Fibroblast of lung (primary cell): ENCODE measurements at regions not wholly inside any gene's neighbourhood (a gene's known extent, or its start where the extent isn't known, plus 50 kb on each side); places are given as distances from the start of the nearest gene placed in this dataset.
A peak's percentile ranks its signal among the peaks of the same experiment; 100 is the strongest.

Experiments
- DNase-seq, 2 donors: peaks; one replicate each; pipeline versions ENCODE4 v3.0.0 to v3.0.0-alpha.2; 2010; ENCODE audit warnings: low read depth in 2 of 2
- H2AFZ ChIP-seq: 2 replicates; pipeline ENCODE4 v1.5.1; 2012; ENCODE audit warnings: low read length, control low read depth, inconsistent platforms
- H3K27ac ChIP-seq: 2 replicates; pipeline ENCODE4 v1.5.1; 2011; ENCODE audit warnings: low read length, control low read depth; ENCODE audit not compliant: insufficient read depth
- H3K27me3 ChIP-seq: 2 replicates; pipeline ENCODE4 v1.5.1; 2011; ENCODE audit warnings: mild to moderate bottlenecking, low read length; ENCODE audit not compliant: control insufficient read depth, insufficient read depth
- H3K36me3 ChIP-seq: 2 replicates; pipeline ENCODE4 v1.5.1; 2011; ENCODE audit warnings: low read length; ENCODE audit not compliant: control insufficient read depth, insufficient read depth
- H3K4me1 ChIP-seq: 2 replicates; pipeline ENCODE4 v1.5.1; 2011; ENCODE audit warnings: low read length; ENCODE audit not compliant: control insufficient read depth, insufficient read depth; ENCODE audit errors: extremely low read depth
- H3K4me2 ChIP-seq: 2 replicates; pipeline ENCODE4 v1.5.1; 2011; ENCODE audit warnings: low read length, control low read depth; ENCODE audit not compliant: insufficient read depth; ENCODE audit errors: extremely low read depth
- H3K4me3 ChIP-seq, 4 experiments: fragments of 200-600 bp in 1 of 4; sonication (generic) in 1 of 4; replicated peaks in 1 of 4; 2 replicates each; pipeline ENCODE4 v1.5.1; 2011 to 2016; ENCODE audit warnings: low read length in 4 of 4, low read depth in 3 of 4, mild to moderate bottlenecking in 3 of 4, control low read depth in 2 of 4, inconsistent platforms in 1 of 4, mixed read lengths in 1 of 4; ENCODE audit not compliant: insufficient read depth in 1 of 4; ENCODE audit errors: control extremely low read depth in 1 of 4
- H3K79me2 ChIP-seq: 2 replicates; pipeline ENCODE4 v1.5.1; 2012; ENCODE audit warnings: mild to moderate bottlenecking, low read length, inconsistent platforms; ENCODE audit not compliant: control insufficient read depth, insufficient read depth
- H3K9ac ChIP-seq: 2 replicates; pipeline ENCODE4 v1.5.1; 2011; ENCODE audit warnings: mild to moderate bottlenecking, low read length, control low read depth; ENCODE audit not compliant: insufficient read depth
- H3K9me3 ChIP-seq: 2 replicates; pipeline ENCODE4 v1.5.1; 2012; ENCODE audit warnings: low read depth, low read length; ENCODE audit not compliant: control insufficient read depth, insufficient read depth
- H4K20me1 ChIP-seq: 2 replicates; pipeline ENCODE4 v1.5.1; 2011; ENCODE audit warnings: low read length; ENCODE audit not compliant: control insufficient read depth, insufficient read depth; ENCODE audit errors: extremely low read depth
- CTCF ChIP-seq, 2 donors: IDR thresholded peaks in 1 of 2; conservative IDR thresholded peaks in 1 of 2; 1 replicate in 1 of 2; 2 replicates in 1 of 2; pipeline ENCODE4 v1.5.1; 2011 to 2012; ENCODE audit warnings: low read length in 2 of 2, control low read depth in 1 of 2, inconsistent platforms in 1 of 2, low read depth in 1 of 2, mild to moderate bottlenecking in 1 of 2
- EZH2 ChIP-seq: IDR thresholded peaks from 2 replicates; pipeline ENCODE4 v1.5.1; 2012; ENCODE audit warnings: low read length, control low read depth, mild to moderate bottlenecking; ENCODE audit errors: missing control alignments

GRCh38 chrX:40261833-40262156 lies 164.0 kb upstream of the BCOR start:
- Histone ChIP-seq H3K27ac (peak overlapping the region; percentile 52), H3K9me3 (no peaks in the 10 kb centered on the region), H4K20me1 (no peaks in the 10 kb centered on the region), H2AFZ (no peak overlapping the region), H3K4me3 (no peak overlapping the region), H3K4me1 (peaks cover 9% of the 10 kb centered on the region), H3K4me2 (no peak overlapping the region), H3K79me2 (no peaks in the 10 kb centered on the region), H3K27me3 (no peaks in the 10 kb centered on the region), H3K9ac (no peak overlapping the region), H3K36me3 (no peaks in the 10 kb centered on the region)
- DNase-seq, result no peak
- TF ChIP-seq EZH2, result no peak
- TF ChIP-seq CTCF (conservative IDR thresholded peaks at IDR 0.05 in 1 of 2, IDR thresholded peaks at IDR 0.05 in 1 of 2; ENCODE audit: low read depth in 1 of 2, low read length in 2 of 2), result no peak

GRCh38 chrX:40260146-40260747 lies 162.5 kb upstream of the BCOR start:
- no peaks in the 10 kb centered on the region for H3K9me3 ChIP-seq
- H3K9ac ChIP-seq, result no peak overlapping the region
- no peaks in the 10 kb centered on the region for H3K36me3 ChIP-seq
- H3K27me3 ChIP-seq, result no peaks in the 10 kb centered on the region
- H3K4me1 ChIP-seq, result peaks cover 9% of the 10 kb centered on the region
- no peak for DNase-seq
- TF ChIP-seq CTCF (conservative IDR thresholded peaks at IDR 0.05 in 1 of 2, IDR thresholded peaks at IDR 0.05 in 1 of 2; ENCODE audit: low read depth in 1 of 2, low read length in 2 of 2), result no peak
- H3K27ac ChIP-seq, result no peak overlapping the region
- no peak overlapping the region for H3K4me2 ChIP-seq
- no peaks in the 10 kb centered on the region for H3K79me2 ChIP-seq
- H2AFZ ChIP-seq, result no peak overlapping the region
- H3K4me3 ChIP-seq, result no peak overlapping the region
- H4K20me1 ChIP-seq, result no peaks in the 10 kb centered on the region

GRCh38 chrX:40258909-40259308 lies 161.2 kb upstream of the BCOR start:
- no peaks in the 10 kb centered on the region for H4K20me1 ChIP-seq
- H3K9ac ChIP-seq, result no peak overlapping the region
- TF ChIP-seq EZH2 (no peak), CTCF (conservative IDR thresholded peaks at IDR 0.05 in 1 of 2, IDR thresholded peaks at IDR 0.05 in 1 of 2; ENCODE audit: low read depth in 1 of 2, low read length in 2 of 2) (no peak)
- no peaks in the 10 kb centered on the region for H3K9me3 ChIP-seq
- no peaks in the 10 kb centered on the region for H3K27me3 ChIP-seq
- peaks cover 9% of the 10 kb centered on the region for H3K4me1 ChIP-seq
- no peak overlapping the region for H3K4me3 ChIP-seq
- H3K4me2 ChIP-seq, result no peak overlapping the region
- no peaks in the 10 kb centered on the region for H3K36me3 ChIP-seq
- H3K27ac ChIP-seq, result no peak overlapping the region
- no peaks in the 10 kb centered on the region for H3K79me2 ChIP-seq
- no peak overlapping the region for H2AFZ ChIP-seq
- DNase-seq, result no peak
